ENCODE measurements at regions not wholly inside any gene's neighbourhood (a gene's known extent, or its start where the extent isn't known, plus 50 kb on each side); places are given as distances from the start of the nearest gene placed in this dataset.

DNA sequence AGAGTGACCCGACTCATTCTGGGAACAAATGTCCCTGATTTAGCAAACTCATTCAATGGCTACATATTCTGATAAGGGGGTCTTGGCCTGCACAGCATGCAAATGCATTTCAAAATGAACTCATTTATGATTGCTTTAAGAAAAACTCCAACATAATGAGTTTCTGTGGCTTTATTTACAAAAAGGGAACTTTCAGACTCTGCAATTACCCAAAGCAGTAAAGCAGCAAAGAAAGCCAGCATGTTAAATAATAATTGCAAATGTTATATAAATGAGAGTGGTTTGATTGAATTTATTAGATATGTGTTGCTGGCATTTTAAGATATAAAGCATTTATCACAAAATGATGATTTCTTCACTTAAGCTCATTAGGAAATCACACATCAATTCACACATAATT, 295.7 kb downstream of the FBXW7 start:
- no peak for TF ChIP-seq FOXM1 (IDR thresholded peaks at IDR 0.05; ENCODE audit: borderline replicate concordance, low read depth)
- TF ChIP-seq TCF12 (IDR thresholded peaks at IDR 0.05; ENCODE audit: low read depth) = no peak
- no peak for TF ChIP-seq RAD21 (IDR thresholded peaks at IDR 0.05; ENCODE audit: low read depth)
- no peak for TF ChIP-seq TAF1 (IDR thresholded peaks at IDR 0.05; ENCODE audit: low read depth)
- no peak for TF ChIP-seq CREB1 (IDR thresholded peaks at IDR 0.05; ENCODE audit: low read depth)
- TF ChIP-seq, protein P1, sequence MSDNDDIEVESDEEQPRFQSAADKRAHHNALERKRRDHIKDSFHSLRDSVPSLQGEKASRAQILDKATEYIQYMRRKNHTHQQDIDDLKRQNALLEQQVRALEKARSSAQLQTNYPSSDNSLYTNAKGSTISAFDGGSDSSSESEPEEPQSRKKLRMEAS (IDR thresholded peaks at IDR 0.05) = no peak
- no peak for TF ChIP-seq CEBPB (IDR thresholded peaks at IDR 0.05)
- TF ChIP-seq EP300 (IDR thresholded peaks at IDR 0.05; ENCODE audit: borderline replicate concordance) = no peak
- no peak for TF ChIP-seq EGR1 (IDR thresholded peaks at IDR 0.05)
- no peak for TF ChIP-seq TEAD4 (IDR thresholded peaks at IDR 0.05)
